Astrocyte (in vitro differentiated cells and primary cell): ENCODE measurements at regions not wholly inside any gene's neighbourhood (a gene's known extent, or its start where the extent isn't known, plus 50 kb on each side); places are given as distances from the start of the nearest gene placed in this dataset.

Source experiments
- EZH2 ChIP-seq: IDR thresholded peaks from 2 replicates; pipeline ENCODE4 v1.6.1; 2012; ENCODE audit warnings: mild to moderate bottlenecking, low read length, inconsistent platforms; ENCODE audit not compliant: insufficient read depth
- TF ChIP-seq, protein P1 (sequence below): IDR thresholded peaks from 2 replicates; pipeline ENCODE4 v1.5.1; 2011; ENCODE audit warnings: low read depth, mild to moderate bottlenecking, inconsistent platforms, low read length, moderate library complexity; ENCODE audit not compliant: insufficient read depth

GRCh38 chr16:48013491-48013901 lies 142.3 kb downstream of the ABCC12 start:
- no peak for TF ChIP-seq EZH2
- TF ChIP-seq, protein P1, sequence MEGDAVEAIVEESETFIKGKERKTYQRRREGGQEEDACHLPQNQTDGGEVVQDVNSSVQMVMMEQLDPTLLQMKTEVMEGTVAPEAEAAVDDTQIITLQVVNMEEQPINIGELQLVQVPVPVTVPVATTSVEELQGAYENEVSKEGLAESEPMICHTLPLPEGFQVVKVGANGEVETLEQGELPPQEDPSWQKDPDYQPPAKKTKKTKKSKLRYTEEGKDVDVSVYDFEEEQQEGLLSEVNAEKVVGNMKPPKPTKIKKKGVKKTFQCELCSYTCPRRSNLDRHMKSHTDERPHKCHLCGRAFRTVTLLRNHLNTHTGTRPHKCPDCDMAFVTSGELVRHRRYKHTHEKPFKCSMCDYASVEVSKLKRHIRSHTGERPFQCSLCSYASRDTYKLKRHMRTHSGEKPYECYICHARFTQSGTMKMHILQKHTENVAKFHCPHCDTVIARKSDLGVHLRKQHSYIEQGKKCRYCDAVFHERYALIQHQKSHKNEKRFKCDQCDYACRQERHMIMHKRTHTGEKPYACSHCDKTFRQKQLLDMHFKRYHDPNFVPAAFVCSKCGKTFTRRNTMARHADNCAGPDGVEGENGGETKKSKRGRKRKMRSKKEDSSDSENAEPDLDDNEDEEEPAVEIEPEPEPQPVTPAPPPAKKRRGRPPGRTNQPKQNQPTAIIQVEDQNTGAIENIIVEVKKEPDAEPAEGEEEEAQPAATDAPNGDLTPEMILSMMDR: no peak
